Aorta (tissue), 5 donors: ENCODE measurements at regions not wholly inside any gene's neighbourhood (a gene's known extent, or its start where the extent isn't known, plus 50 kb on each side); places are given as distances from the start of the nearest gene placed in this dataset.

Source experiments
- ATAC-seq: fragments of 200-7000 bp; cut with Tn5 transposase; one replicate; pipeline ENCODE4 v1.9.1; 2022; ENCODE audit warnings: moderate library complexity; ENCODE audit not compliant: low FRiP score
- DNase-seq, 2 donors: peaks; one replicate each; pipeline ENCODE4 v3.0.0-alpha.2; 2020
- H3K27ac ChIP-seq, 2 donors: one replicate each; pipeline ENCODE4 v1.5.1; 2013; ENCODE audit warnings: low read length in 2 of 2, mild to moderate bottlenecking in 2 of 2, moderate library complexity in 2 of 2, control low read depth in 1 of 2, inconsistent platforms in 1 of 2, low read depth in 1 of 2
- H3K27me3 ChIP-seq, 2 donors: one replicate each; pipeline ENCODE4 v1.6.1; 2013; ENCODE audit warnings: control low read depth in 1 of 2, low read length in 1 of 2, mild to moderate bottlenecking in 1 of 2, moderate library complexity in 1 of 2; ENCODE audit not compliant: insufficient read depth in 2 of 2, control insufficient read depth in 1 of 2
- H3K36me3 ChIP-seq, 2 donors: one replicate each; pipeline ENCODE4 v1.6.1; 2013; ENCODE audit warnings: control low read depth in 1 of 2, low read length in 1 of 2, mild to moderate bottlenecking in 1 of 2; ENCODE audit not compliant: insufficient read depth in 2 of 2, control insufficient read depth in 1 of 2
- H3K4me1 ChIP-seq, 2 donors: one replicate each; pipeline ENCODE4 v1.6.1; 2013; ENCODE audit warnings: low read length in 2 of 2, control low read depth in 1 of 2, mild to moderate bottlenecking in 1 of 2, moderate library complexity in 1 of 2; ENCODE audit not compliant: insufficient read depth in 2 of 2, control insufficient read depth in 1 of 2
- H3K4me3 ChIP-seq, 2 donors: one replicate each; pipeline ENCODE4 v1.5.1; 2013; ENCODE audit warnings: low read length in 2 of 2, control low read depth in 1 of 2, mild to moderate bottlenecking in 1 of 2
- H3K9me3 ChIP-seq: one replicate; pipeline ENCODE4 v1.6.1; 2013; ENCODE audit warnings: mild to moderate bottlenecking, low read length; ENCODE audit not compliant: control insufficient read depth
- WGBS, 2 donors: extraction: QIAGEN DNeasy Blood & Tissue Kit; methylation state at CpG; one replicate each; pipeline ENCODE4 v1.1.7; 2013; 5-methylcytosine and 5-hydroxymethylcytosine counted together
- intact Hi-C, 2 donors: fragments of 100-400 bp; cut with DNase I; formaldehyde crosslinking; loops; one replicate each; pipeline versions ENCODE4 v1.14.2 to v1.15.0; 2022
- donor health status: healthy with polysubstance abuse.
- donor health status: Bipolar disorder and iron deficiency.
- donor health status: DM: no; HTN: no; CAD: no.
- donor health status: DM: no; HTN: no; CAD: no.
- donor health status: DM: yes; HTN: yes; CAD: no.

GRCh38 chr5:156006026-156006647 is 320.8 kb upstream of the SGCD start:
- WGBS, 2 donors, result 84 to 87% methylated on average over 6 of the region's 6 CpGs
- Histone ChIP-seq H3K27me3 (no peaks in the 10 kb centered on the region), H3K4me3 (no peak overlapping the region), H3K4me1 (peaks cover 0 to 2% of the 10 kb centered on the region in 2 donors), H3K27ac (no peak overlapping the region), H3K36me3 (no peaks in the 10 kb centered on the region), H3K9me3 (no peaks in the 10 kb centered on the region)
- intact Hi-C loops, result no loop called here
- ATAC-seq (no peak), DNase-seq (no peak)

DNA sequence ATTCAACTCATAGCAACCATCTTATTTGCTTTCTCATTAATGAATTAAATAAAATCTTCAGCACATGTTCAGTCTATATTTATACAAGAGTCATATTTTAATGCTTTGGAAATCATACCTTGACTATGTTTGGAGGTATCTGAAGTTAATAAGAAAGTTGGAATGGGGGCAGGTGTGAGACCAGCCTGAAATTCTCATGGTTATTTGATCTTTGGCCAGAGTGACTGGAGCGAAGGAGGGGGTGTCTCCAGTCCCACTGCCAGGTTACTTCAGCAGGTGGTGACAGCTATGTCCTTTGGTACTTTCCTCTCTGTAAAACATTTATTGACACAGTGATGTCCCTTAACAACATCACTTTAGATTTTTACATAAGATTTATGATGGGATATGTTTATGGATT is 318.1 kb upstream of the SGCD start:
- Histone ChIP-seq H3K4me1 (no peaks in the 10 kb centered on the region), H3K36me3 (no peaks in the 10 kb centered on the region), H3K27me3 (no peaks in the 10 kb centered on the region), H3K9me3 (no peaks in the 10 kb centered on the region), H3K27ac (no peak overlapping the region), H3K4me3 (no peak overlapping the region)
- ATAC-seq (no peak), DNase-seq (no peak)
- intact Hi-C loops, result no loop called here
- WGBS, 2 donors, result 96 to 99% methylated on average over 1 of the region's 1 CpG

DNA sequence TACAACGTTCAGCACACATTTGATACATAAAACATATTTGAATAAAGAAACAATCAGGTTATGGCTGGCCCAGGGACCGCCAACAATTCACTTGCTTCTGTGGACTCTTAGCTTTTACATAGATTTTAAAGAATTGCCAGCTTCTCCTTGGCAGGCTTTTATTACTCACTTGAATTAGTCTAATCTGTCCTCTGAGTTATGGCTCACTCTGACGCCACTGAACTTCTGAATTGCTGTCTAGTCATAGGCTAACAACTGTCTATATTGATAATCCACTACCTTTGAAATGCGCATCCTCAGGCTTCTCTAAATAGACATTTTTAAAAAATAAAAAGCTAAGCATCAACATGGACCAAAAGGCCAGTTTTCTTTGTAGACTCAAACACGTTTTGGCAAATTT is 317.4 kb upstream of the SGCD start:
- 78 to 84% methylated on average over 5 of the region's 5 CpGs for WGBS, 2 donors
- Histone ChIP-seq H3K4me1 (no peaks in the 10 kb centered on the region), H3K9me3 (no peaks in the 10 kb centered on the region), H3K27ac (no peak overlapping the region), H3K36me3 (no peaks in the 10 kb centered on the region), H3K4me3 (no peak overlapping the region), H3K27me3 (no peaks in the 10 kb centered on the region)
- intact Hi-C loops, result no loop called here
- ATAC-seq, result no peak
- no peak for DNase-seq

GRCh38 chr5:156015137-156015536 is 311.8 kb upstream of the SGCD start:
- no peak overlapping the region for H3K4me3 ChIP-seq
- 75 to 84% methylated on average over 1 of the region's 1 CpG for WGBS, 2 donors
- H3K27me3 ChIP-seq, result no peaks in the 10 kb centered on the region
- no peak for DNase-seq
- H3K36me3 ChIP-seq, result no peaks in the 10 kb centered on the region
- H3K4me1 ChIP-seq, result no peaks in the 10 kb centered on the region
- no peaks in the 10 kb centered on the region for H3K9me3 ChIP-seq
- ATAC-seq, result no peak
- no peak overlapping the region for H3K27ac ChIP-seq
- intact Hi-C loops, result no loop called here

GRCh38 chr5:156019130-156019529 is 307.8 kb upstream of the SGCD start:
- ATAC-seq (no peak), DNase-seq (no peak)
- WGBS, 2 donors, result 55 to 63% methylated on average over 2 of the region's 2 CpGs
- Histone ChIP-seq H3K27ac (no peak overlapping the region), H3K27me3 (no peaks in the 10 kb centered on the region), H3K4me3 (no peak overlapping the region), H3K9me3 (no peaks in the 10 kb centered on the region), H3K36me3 (no peaks in the 10 kb centered on the region), H3K4me1 (no peaks in the 10 kb centered on the region)
- intact Hi-C loops, result no loop called here

DNA sequence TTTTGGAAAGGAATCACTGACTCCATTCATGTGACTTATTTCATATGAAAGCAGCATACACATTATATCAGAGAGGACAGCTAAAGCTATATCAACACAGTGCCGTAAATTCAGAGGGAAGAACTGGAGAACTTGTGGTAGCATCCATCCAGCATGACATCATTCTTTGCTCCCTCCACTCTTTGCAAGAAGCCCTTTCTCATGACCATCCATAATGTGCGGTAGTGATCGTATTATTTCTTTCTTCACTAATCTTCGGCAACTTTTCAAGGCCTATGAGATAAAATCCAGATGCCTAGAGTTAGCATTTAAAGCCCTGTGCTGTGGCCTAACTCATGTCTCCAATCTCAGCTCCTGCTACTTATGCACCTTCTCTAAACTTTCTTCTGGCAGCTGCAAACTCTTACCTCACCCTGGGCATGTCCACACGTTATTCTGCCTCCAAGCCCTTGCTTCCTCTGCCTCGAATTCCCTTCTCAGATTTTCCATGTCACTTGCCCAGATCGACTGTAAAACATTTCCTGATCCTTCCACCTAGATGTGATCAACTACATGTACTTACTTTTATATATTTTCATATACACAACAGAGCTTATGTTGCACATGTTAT is 307.3 kb upstream of the SGCD start:
- Histone ChIP-seq H3K4me3 (no peak overlapping the region), H3K27ac (no peak overlapping the region), H3K36me3 (no peaks in the 10 kb centered on the region), H3K27me3 (no peaks in the 10 kb centered on the region), H3K4me1 (no peaks in the 10 kb centered on the region), H3K9me3 (no peaks in the 10 kb centered on the region)
- 21 to 22% methylated on average over 7 of the region's 7 CpGs for WGBS, 2 donors
- ATAC-seq, result no peak
- DNase-seq, result no peak
- intact Hi-C loops, result loop anchor here in 1 of 2 donors (5.0 kb wide), 1 partner anchor 42 kb away; no protein-coding TSS in a partner anchor

- H3K9me3 ChIP-seq, result no peaks in the 10 kb centered on the region
- WGBS, 2 donors, result 82 to 84% methylated on average over 3 of the region's 3 CpGs
- ATAC-seq (no peak), DNase-seq (no peak)
- no peaks in the 10 kb centered on the region for H3K36me3 ChIP-seq
- intact Hi-C loops, result loop anchor here in 1 of 2 donors (5.0 kb wide), 1 partner anchor 43 kb away; no protein-coding TSS in a partner anchor
- H3K4me3 ChIP-seq, result no peak overlapping the region
- H3K27ac ChIP-seq, result no peak overlapping the region
- H3K4me1 ChIP-seq, result no peaks in the 10 kb centered on the region
- no peaks in the 10 kb centered on the region for H3K27me3 ChIP-seq
These were observed 306.3 kb upstream of the SGCD start for GRCh38 chr5:156020647-156021046.

DNA sequence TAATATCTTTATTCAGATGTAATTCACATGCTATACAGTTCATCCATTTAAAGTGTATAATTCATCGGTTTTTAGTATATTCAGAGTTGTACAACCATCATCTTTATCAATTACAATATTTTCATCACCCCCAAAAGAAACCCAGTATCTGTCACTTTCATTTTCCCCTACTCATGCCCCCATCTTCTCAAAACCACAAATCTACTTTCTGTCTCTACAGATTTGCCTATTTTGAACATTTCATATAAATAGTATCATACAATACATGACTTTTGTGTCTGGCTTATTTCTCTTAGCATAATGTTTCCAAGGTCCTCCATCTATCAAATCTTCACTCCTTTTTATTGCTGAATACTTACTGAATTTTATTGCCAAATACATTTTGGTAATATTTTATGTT is 305.1 kb upstream of the SGCD start:
- H3K27ac ChIP-seq, result no peak overlapping the region
- H3K36me3 ChIP-seq, result no peaks in the 10 kb centered on the region
- DNase-seq, result no peak
- ATAC-seq, result no peak
- no peaks in the 10 kb centered on the region for H3K9me3 ChIP-seq
- no peaks in the 10 kb centered on the region for H3K4me1 ChIP-seq
- intact Hi-C loops, result loop anchor here in 1 of 2 donors (5.0 kb wide), 1 partner anchor 45 kb away; no protein-coding TSS in a partner anchor
- WGBS, 2 donors, result 85 to 89% methylated on average over 1 of the region's 1 CpG
- no peak overlapping the region for H3K4me3 ChIP-seq
- no peaks in the 10 kb centered on the region for H3K27me3 ChIP-seq

DNA sequence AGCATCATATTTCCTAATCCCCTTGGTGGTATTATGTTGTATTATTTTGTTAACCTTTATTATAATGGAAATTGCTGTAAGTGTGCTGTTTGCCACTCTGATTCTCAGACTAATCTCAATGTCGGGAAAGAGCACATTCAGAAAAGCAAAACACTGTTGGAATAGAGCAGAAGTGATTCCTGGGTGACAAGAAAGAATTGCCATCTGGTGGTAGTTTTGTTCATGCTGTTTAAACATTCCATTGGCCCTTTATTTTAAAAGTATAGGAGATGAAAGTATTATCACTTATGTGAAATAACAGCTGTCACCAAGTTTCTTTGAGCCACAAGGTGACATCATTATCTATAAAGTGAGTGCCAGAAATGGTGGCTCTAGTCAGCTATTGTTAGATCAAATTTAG is 301.3 kb upstream of the SGCD start:
- Histone ChIP-seq H3K4me3 (no peak overlapping the region), H3K27me3 (no peaks in the 10 kb centered on the region), H3K4me1 (no peaks in the 10 kb centered on the region), H3K27ac (no peak overlapping the region), H3K36me3 (no peaks in the 10 kb centered on the region), H3K9me3 (no peaks in the 10 kb centered on the region)
- 22 to 50% methylated on average over 1 of the region's 1 CpG for WGBS, 2 donors
- no peak for DNase-seq
- intact Hi-C loops, result no loop called here
- no peak for ATAC-seq
